HG02678 (cell line): ENCODE measurements at regions not wholly inside any gene's neighbourhood (a gene's known extent, or its start where the extent isn't known, plus 50 kb on each side); places are given as distances from the start of the nearest gene placed in this dataset.

Experiments used
- ATAC-seq: cut with Tn5 transposase; IDR thresholded peaks from one replicate; pipeline ENCODE4 v1.9.1; 2021; ENCODE audit warnings: mild to moderate bottlenecking, moderate library complexity; ENCODE audit not compliant: unreplicated experiment

- ATAC-seq, result no peak
Measured at GRCh38 chr12:66848967-66849366, 170.1 kb upstream of the GRIP1 start.

- no peak for ATAC-seq
Measured at GRCh38 chr12:66851134-66851533, 172.3 kb upstream of the GRIP1 start.

GRCh38 chr12:66852091-66852490, 173.2 kb upstream of the GRIP1 start:
- ATAC-seq, result no peak

GRCh38 chr12:66852765-66853164, 173.9 kb upstream of the GRIP1 start:
- ATAC-seq, result no peak

GRCh38 chr12:66859751-66860440, 181.0 kb upstream of the GRIP1 start:
- no peak for ATAC-seq

GRCh38 chr12:66860752-66861750, 182.2 kb upstream of the GRIP1 start:
- ATAC-seq, result peak; percentile 82

GRCh38 chr12:66862356-66862985, 183.6 kb upstream of the GRIP1 start:
- no peak for ATAC-seq

- ATAC-seq, result no peak
Measured at GRCh38 chr12:66863276-66863675, 184.4 kb upstream of the GRIP1 start.

- ATAC-seq, result no peak
Measured at GRCh38 chr12:66877925-66878324, 199.0 kb upstream of the GRIP1 start.

- no peak for ATAC-seq
Measured at GRCh38 chr12:66879409-66879808, 200.5 kb upstream of the GRIP1 start.

GRCh38 chr12:66881386-66881785, 202.5 kb upstream of the GRIP1 start:
- no peak for ATAC-seq

- ATAC-seq, result no peak
Measured at GRCh38 chr12:66884091-66884490, 205.2 kb upstream of the GRIP1 start.

- ATAC-seq, result no peak
Measured at GRCh38 chr12:66885115-66885875, 206.4 kb upstream of the GRIP1 start.

- ATAC-seq, result no peak
Measured at GRCh38 chr12:66896797-66897196, 217.9 kb upstream of the GRIP1 start.

- no peak for ATAC-seq
Measured at GRCh38 chr12:66898700-66899469, 220.0 kb upstream of the GRIP1 start.

- no peak for ATAC-seq
Measured at GRCh38 chr12:66899588-66899987, 220.7 kb upstream of the GRIP1 start.

GRCh38 chr12:66900616-66901015, 221.7 kb upstream of the GRIP1 start:
- no peak for ATAC-seq

- peak; percentile 94 for ATAC-seq
Measured at GRCh38 chr12:66901138-66901932, 222.5 kb upstream of the GRIP1 start.

GRCh38 chr12:66902020-66902419, 223.1 kb upstream of the GRIP1 start:
- no peak for ATAC-seq
